ENCODE measurements at regions not wholly inside any gene's neighbourhood (a gene's known extent, or its start where the extent isn't known, plus 50 kb on each side); places are given as distances from the start of the nearest gene placed in this dataset.

DNA sequence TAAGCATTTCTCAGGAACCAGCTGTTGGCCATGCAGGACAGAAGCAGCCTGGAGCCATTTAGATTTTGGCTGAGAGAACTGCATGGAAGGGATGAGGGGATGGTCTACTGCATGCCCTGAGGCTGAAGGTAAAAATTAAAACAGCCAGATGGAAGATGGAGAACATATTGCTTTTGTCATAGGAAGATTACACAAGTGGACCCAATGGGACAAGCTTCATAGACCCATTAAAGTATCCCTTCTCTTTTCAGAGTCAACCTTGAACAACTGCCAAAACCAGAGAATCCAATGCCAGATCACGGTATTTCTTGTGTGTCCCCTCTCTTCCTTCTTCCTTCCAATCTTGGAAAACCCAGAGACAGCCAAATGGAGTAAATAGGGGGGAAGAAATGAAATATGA lies 253.4 kb downstream of the NR2F1-AS1 start:
- Histone ChIP-seq H3K9me3 (ENCODE audit: insufficient read depth, low read depth, low read length) (no peaks in the 10 kb centered on the region), H3K36me3 (ENCODE audit: insufficient read depth, low read length) (no peaks in the 10 kb centered on the region), H4K20me1 (ENCODE audit: insufficient read depth, low read length, poor library complexity, severe bottlenecking) (no peaks in the 10 kb centered on the region), H3K4me2 (ENCODE audit: low read depth, low read length, poor library complexity, severe bottlenecking) (no peak overlapping the region), H3K4me3 (ENCODE audit: low read length, poor library complexity, severe bottlenecking) (no peak overlapping the region), H3K9ac (ENCODE audit: low read depth, low read length, poor library complexity, severe bottlenecking) (no peak overlapping the region), H2AFZ (ENCODE audit: low read length) (no peak overlapping the region), H3K4me1 (ENCODE audit: insufficient read depth, low read length, poor library complexity, severe bottlenecking) (no peaks in the 10 kb centered on the region), H3K27me3 (ENCODE audit: insufficient read depth, low read length, poor library complexity, severe bottlenecking) (no peaks in the 10 kb centered on the region), H3K9me2 (replicated peaks; ENCODE audit: low read depth, low read length) (no peaks in the 10 kb centered on the region), H3F3A (ENCODE audit: low read depth) (no peaks in the 10 kb centered on the region), H3K79me2 (ENCODE audit: insufficient read depth, low read length) (no peaks in the 10 kb centered on the region)
- TF ChIP-seq, protein P1, sequence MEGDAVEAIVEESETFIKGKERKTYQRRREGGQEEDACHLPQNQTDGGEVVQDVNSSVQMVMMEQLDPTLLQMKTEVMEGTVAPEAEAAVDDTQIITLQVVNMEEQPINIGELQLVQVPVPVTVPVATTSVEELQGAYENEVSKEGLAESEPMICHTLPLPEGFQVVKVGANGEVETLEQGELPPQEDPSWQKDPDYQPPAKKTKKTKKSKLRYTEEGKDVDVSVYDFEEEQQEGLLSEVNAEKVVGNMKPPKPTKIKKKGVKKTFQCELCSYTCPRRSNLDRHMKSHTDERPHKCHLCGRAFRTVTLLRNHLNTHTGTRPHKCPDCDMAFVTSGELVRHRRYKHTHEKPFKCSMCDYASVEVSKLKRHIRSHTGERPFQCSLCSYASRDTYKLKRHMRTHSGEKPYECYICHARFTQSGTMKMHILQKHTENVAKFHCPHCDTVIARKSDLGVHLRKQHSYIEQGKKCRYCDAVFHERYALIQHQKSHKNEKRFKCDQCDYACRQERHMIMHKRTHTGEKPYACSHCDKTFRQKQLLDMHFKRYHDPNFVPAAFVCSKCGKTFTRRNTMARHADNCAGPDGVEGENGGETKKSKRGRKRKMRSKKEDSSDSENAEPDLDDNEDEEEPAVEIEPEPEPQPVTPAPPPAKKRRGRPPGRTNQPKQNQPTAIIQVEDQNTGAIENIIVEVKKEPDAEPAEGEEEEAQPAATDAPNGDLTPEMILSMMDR (conservative IDR thresholded peaks at IDR 0.05; ENCODE audit: low read length): no peak
- TF ChIP-seq EZH2phosphoT487 (IDR thresholded peaks at IDR 0.05; ENCODE audit: borderline replicate concordance): no peak

DNA sequence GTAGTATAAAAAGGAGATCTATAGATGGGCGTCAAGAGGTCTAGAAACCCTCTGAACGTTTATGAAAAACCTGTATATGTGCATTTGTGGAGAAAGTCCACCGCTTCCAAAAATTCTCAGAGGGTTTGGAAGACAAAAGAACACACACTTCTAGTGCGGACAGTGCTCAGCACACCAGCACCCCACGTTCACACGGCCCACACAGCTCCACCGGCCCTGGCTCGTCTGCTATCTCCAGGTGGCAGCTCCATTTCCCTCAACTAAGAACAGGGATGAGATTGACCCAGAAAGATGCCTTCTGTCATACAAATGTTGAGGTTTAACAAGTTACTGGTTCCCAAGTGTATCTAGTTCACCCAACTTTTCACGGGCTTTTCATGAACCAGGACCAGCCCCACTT lies 255.1 kb downstream of the NR2F1-AS1 start:
- Histone ChIP-seq H3K79me2 (ENCODE audit: insufficient read depth, low read length) (no peaks in the 10 kb centered on the region), H3K27me3 (ENCODE audit: insufficient read depth, low read length, poor library complexity, severe bottlenecking) (no peaks in the 10 kb centered on the region), H3K9me3 (ENCODE audit: insufficient read depth, low read depth, low read length) (no peaks in the 10 kb centered on the region), H3K36me3 (ENCODE audit: insufficient read depth, low read length) (no peaks in the 10 kb centered on the region), H3K4me2 (ENCODE audit: low read depth, low read length, poor library complexity, severe bottlenecking) (no peak overlapping the region), H3K9me2 (replicated peaks; ENCODE audit: low read depth, low read length) (no peaks in the 10 kb centered on the region), H3F3A (ENCODE audit: low read depth) (no peaks in the 10 kb centered on the region), H3K4me1 (ENCODE audit: insufficient read depth, low read length, poor library complexity, severe bottlenecking) (no peaks in the 10 kb centered on the region), H2AFZ (ENCODE audit: low read length) (no peak overlapping the region), H4K20me1 (ENCODE audit: insufficient read depth, low read length, poor library complexity, severe bottlenecking) (no peaks in the 10 kb centered on the region), H3K4me3 (ENCODE audit: low read length, poor library complexity, severe bottlenecking) (no peak overlapping the region), H3K9ac (ENCODE audit: low read depth, low read length, poor library complexity, severe bottlenecking) (no peak overlapping the region)
- no peak for TF ChIP-seq EZH2phosphoT487 (IDR thresholded peaks at IDR 0.05; ENCODE audit: borderline replicate concordance)
- TF ChIP-seq, protein P1 (conservative IDR thresholded peaks at IDR 0.05; ENCODE audit: low read length): no peak

DNA sequence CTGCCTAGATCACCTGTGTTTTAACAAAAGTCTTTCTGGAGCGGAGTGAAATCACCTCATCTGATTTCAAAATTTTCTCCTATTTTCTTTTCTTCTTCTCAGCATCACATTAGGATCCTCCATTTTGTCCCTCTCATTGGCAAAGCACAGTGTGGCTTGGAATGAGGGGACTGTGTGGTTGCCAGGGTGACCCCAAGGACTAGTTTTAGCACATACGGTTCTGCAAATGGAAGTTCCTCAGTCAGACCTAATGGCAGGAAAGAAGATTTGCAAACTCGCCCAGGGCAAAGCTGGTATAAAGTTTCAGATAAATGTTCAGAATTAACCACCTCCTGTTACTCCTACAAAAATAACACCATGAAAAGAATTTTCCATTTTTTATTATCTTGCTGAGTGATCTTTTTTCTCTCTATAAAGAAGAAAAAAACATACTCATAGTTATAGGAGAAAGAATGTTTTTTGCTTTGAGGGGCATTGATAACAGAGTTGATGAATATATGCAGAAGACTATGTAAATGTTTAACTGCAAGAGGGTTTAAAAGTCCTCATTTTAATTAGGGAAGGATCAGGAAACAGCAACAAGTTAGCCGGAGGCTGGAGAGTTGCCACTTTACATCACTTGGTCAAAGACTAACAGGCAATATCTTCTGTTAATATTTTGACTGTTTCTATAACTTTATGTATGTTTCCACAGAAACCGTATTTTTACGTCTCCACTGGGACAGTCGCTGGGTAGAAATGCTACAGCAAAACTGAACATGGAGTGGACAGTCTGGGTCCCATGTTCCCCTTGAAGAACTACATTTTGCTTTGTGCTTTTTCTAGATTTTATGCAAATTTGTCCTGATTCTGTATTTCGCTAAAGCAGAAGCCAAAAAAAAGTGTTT lies 257.8 kb downstream of the NR2F1-AS1 start:
- Histone ChIP-seq H3F3A (ENCODE audit: low read depth) (no peaks in the 10 kb centered on the region), H3K4me1 (ENCODE audit: insufficient read depth, low read length, poor library complexity, severe bottlenecking) (no peaks in the 10 kb centered on the region), H4K20me1 (ENCODE audit: insufficient read depth, low read length, poor library complexity, severe bottlenecking) (no peaks in the 10 kb centered on the region), H3K4me2 (ENCODE audit: low read depth, low read length, poor library complexity, severe bottlenecking) (no peak overlapping the region), H3K9me3 (ENCODE audit: insufficient read depth, low read depth, low read length) (no peaks in the 10 kb centered on the region), H3K9ac (ENCODE audit: low read depth, low read length, poor library complexity, severe bottlenecking) (no peak overlapping the region), H3K27me3 (ENCODE audit: insufficient read depth, low read length, poor library complexity, severe bottlenecking) (no peaks in the 10 kb centered on the region), H2AFZ (ENCODE audit: low read length) (no peak overlapping the region), H3K79me2 (ENCODE audit: insufficient read depth, low read length) (no peaks in the 10 kb centered on the region), H3K36me3 (ENCODE audit: insufficient read depth, low read length) (no peaks in the 10 kb centered on the region), H3K9me2 (replicated peaks; ENCODE audit: low read depth, low read length) (no peaks in the 10 kb centered on the region), H3K4me3 (ENCODE audit: low read length, poor library complexity, severe bottlenecking) (no peak overlapping the region)
- TF ChIP-seq EZH2phosphoT487 (IDR thresholded peaks at IDR 0.05; ENCODE audit: borderline replicate concordance): no peak
- TF ChIP-seq, protein P1 (conservative IDR thresholded peaks at IDR 0.05; ENCODE audit: low read length): no peak

All from Loucy (cell line).